DOHH2 (cell line): ENCODE measurements at regions not wholly inside any gene's neighbourhood (a gene's known extent, or its start where the extent isn't known, plus 50 kb on each side); places are given as distances from the start of the nearest gene placed in this dataset.

ENCODE experiments used
- H3F3A ChIP-seq: fragments of 200-600 bp; sonication (generic), shearing (Covaris generic); 2 replicates; pipeline ENCODE4 v1.6.0; 2016; ENCODE audit warnings: antibody characterized with exemption, mild to moderate bottlenecking; ENCODE audit not compliant: control insufficient read depth, insufficient read depth
- H3K27ac ChIP-seq: fragments of 200-600 bp; sonication (generic); 2 replicates; pipeline ENCODE4 v1.5.1; 2014; ENCODE audit warnings: low read depth, mild to moderate bottlenecking, low read length, moderate library complexity
- H3K27me3 ChIP-seq: fragments of 200-600 bp; sonication (generic); 2 replicates; pipeline ENCODE4 v1.6.1; 2014; ENCODE audit warnings: mild to moderate bottlenecking, low read length, mixed read lengths; ENCODE audit not compliant: control insufficient read depth
- H3K36me3 ChIP-seq: fragments of 200-600 bp; sonication (generic); 2 replicates; pipeline ENCODE4 v1.6.1; 2014; ENCODE audit warnings: mild to moderate bottlenecking, low read length, moderate library complexity, mixed read lengths; ENCODE audit not compliant: control insufficient read depth
- H3K4me1 ChIP-seq: fragments of 200-600 bp; sonication (generic); 2 replicates; pipeline ENCODE4 v1.6.1; 2014; ENCODE audit warnings: mild to moderate bottlenecking, low read length, mixed read lengths; ENCODE audit not compliant: control insufficient read depth
- H3K4me2 ChIP-seq: fragments of 200-600 bp; sonication (generic); 2 replicates; pipeline ENCODE4 v1.6.0; 2014; ENCODE audit warnings: mild to moderate bottlenecking, low read length, moderate library complexity
- H3K4me3 ChIP-seq: fragments of 200-600 bp; sonication (generic); 2 replicates; pipeline ENCODE4 v1.5.1; 2014; ENCODE audit warnings: mild to moderate bottlenecking, low read length, mixed read lengths
- H3K79me2 ChIP-seq: fragments of 200-600 bp; sonication (generic); 2 replicates; pipeline ENCODE4 v1.6.1; 2014; ENCODE audit warnings: mild to moderate bottlenecking, low read length, mixed read lengths; ENCODE audit not compliant: control insufficient read depth
- H3K9me2 ChIP-seq: fragments of 200-600 bp; sonication (generic); replicated peaks from 2 replicates; pipeline ENCODE4 v1.6.1; 2014; ENCODE audit warnings: mild to moderate bottlenecking, low read length, mixed read lengths; ENCODE audit not compliant: control insufficient read depth
- H3K9me3 ChIP-seq: fragments of 200-600 bp; sonication (generic); 2 replicates; pipeline ENCODE4 v1.6.1; 2014; ENCODE audit warnings: antibody characterized with exemption, low read length, mixed read lengths; ENCODE audit not compliant: control insufficient read depth, insufficient read depth
- H4K20me1 ChIP-seq: fragments of 200-600 bp; sonication (generic); 2 replicates; pipeline ENCODE4 v1.6.0; 2014; ENCODE audit warnings: low read depth, mild to moderate bottlenecking, antibody characterized with exemption, low read length, moderate library complexity; ENCODE audit not compliant: control insufficient read depth, insufficient read depth
- CTCF ChIP-seq: fragments of 200-600 bp; sonication (generic); IDR thresholded peaks from one replicate; pipeline ENCODE4 v1.5.1; 2014; ENCODE audit warnings: antibody characterized with exemption, mild to moderate bottlenecking, low read depth, low read length; ENCODE audit not compliant: poor library complexity, severe bottlenecking
- EZH2phosphoT487 ChIP-seq: fragments of 200-600 bp; sonication (generic); IDR thresholded peaks from 2 replicates; pipeline ENCODE4 v1.6.1; 2017; ENCODE audit warnings: borderline replicate concordance, mild to moderate bottlenecking, antibody characterized with exemption, low read length, moderate library complexity, mixed read lengths

GRCh38 chr17:54814371-54814770 is 86.3 kb upstream of the TOM1L1 start:
- Histone ChIP-seq H4K20me1 (no peaks in the 10 kb centered on the region), H3K9me3 (no peaks in the 10 kb centered on the region), H3K79me2 (no peaks in the 10 kb centered on the region), H3K36me3 (no peaks in the 10 kb centered on the region), H3K4me2 (no peak overlapping the region), H3K27me3 (no peaks in the 10 kb centered on the region), H3K27ac (no peak overlapping the region), H3K4me1 (no peaks in the 10 kb centered on the region), H3K4me3 (no peak overlapping the region), H3F3A (no peaks in the 10 kb centered on the region), H3K9me2 (no peaks in the 10 kb centered on the region)
- TF ChIP-seq EZH2phosphoT487 (no peak), CTCF (no peak)

DNA sequence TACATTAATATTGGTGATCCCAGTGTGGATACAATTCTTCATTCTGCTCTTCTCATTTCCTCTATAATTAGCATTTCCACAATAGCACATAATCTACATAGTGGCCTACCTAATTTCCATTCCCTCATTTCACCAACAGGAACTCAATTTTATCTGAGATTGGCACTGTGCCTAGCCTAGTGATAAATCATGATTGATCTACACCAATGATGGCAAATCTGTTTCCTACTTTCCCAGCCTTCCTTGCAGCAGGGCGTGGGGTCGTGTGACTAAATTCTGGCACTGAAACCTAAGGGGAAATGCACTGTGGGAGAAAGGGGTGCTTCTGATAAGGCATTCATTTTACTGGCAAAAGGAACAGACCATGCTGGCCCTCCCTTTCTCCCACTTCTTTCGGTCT is 66.6 kb upstream of the TOM1L1 start:
- Histone ChIP-seq H4K20me1 (no peaks in the 10 kb centered on the region), H3K9me2 (no peaks in the 10 kb centered on the region), H3K4me2 (no peak overlapping the region), H3K4me1 (no peaks in the 10 kb centered on the region), H3F3A (no peaks in the 10 kb centered on the region), H3K9me3 (peaks cover 4% of the 10 kb centered on the region; the same call in 1 of the 2 replicates), H3K79me2 (no peaks in the 10 kb centered on the region), H3K4me3 (no peak overlapping the region), H3K36me3 (no peaks in the 10 kb centered on the region), H3K27ac (no peak overlapping the region), H3K27me3 (no peaks in the 10 kb centered on the region)
- no peak for TF ChIP-seq CTCF

GRCh38 chr17:54835015-54835414 is 65.6 kb upstream of the TOM1L1 start:
- H3F3A ChIP-seq = no peaks in the 10 kb centered on the region

More at GRCh38 chr17:54835015-54835414, 65.6 kb upstream of the TOM1L1 start:
- Histone ChIP-seq H3K4me2 (no peak overlapping the region), H3K36me3 (no peaks in the 10 kb centered on the region), H3K4me3 (no peak overlapping the region), H3K9me3 (peaks cover 4% of the 10 kb centered on the region; the same call in 1 of the 2 replicates), H3K9me2 (no peaks in the 10 kb centered on the region), H4K20me1 (no peaks in the 10 kb centered on the region), H3K4me1 (no peaks in the 10 kb centered on the region), H3K27me3 (no peaks in the 10 kb centered on the region), H3K27ac (no peak overlapping the region), H3K79me2 (no peaks in the 10 kb centered on the region)
- TF ChIP-seq EZH2phosphoT487 = no peak
- TF ChIP-seq CTCF = no peak
